CD4-positive, alpha-beta T cell treated with Interleukin-6 for 4 hours (primary cell): ENCODE measurements at regions not wholly inside any gene's neighbourhood (a gene's known extent, or its start where the extent isn't known, plus 50 kb on each side); places are given as distances from the start of the nearest gene placed in this dataset.

Source experiments
- DNase-seq: peaks from one replicate; pipeline ENCODE4 v3.0.0-alpha.2; 2020; ENCODE audit warnings: mixed read lengths

GRCh38 chr2:221205103-221205673 lies 366.9 kb downstream of the EPHA4 start:
- no peak for DNase-seq

- no peak for DNase-seq
Observed at GRCh38 chr2:221210686-221211085, 361.4 kb downstream of the EPHA4 start.

GRCh38 chr2:221211653-221212052 lies 360.5 kb downstream of the EPHA4 start:
- DNase-seq: no peak

GRCh38 chr2:221212105-221212504 lies 360.0 kb downstream of the EPHA4 start:
- DNase-seq: no peak

- DNase-seq: no peak
Observed at GRCh38 chr2:221215487-221215886, 356.6 kb downstream of the EPHA4 start.

GRCh38 chr2:221216636-221217035 lies 355.5 kb downstream of the EPHA4 start:
- DNase-seq: no peak

- no peak for DNase-seq
Observed at GRCh38 chr2:221225752-221226151, 346.4 kb downstream of the EPHA4 start.

- DNase-seq: no peak
Observed at GRCh38 chr2:221228214-221228769, 343.8 kb downstream of the EPHA4 start.

GRCh38 chr2:221229099-221229498 lies 343.0 kb downstream of the EPHA4 start:
- no peak for DNase-seq

GRCh38 chr2:221231511-221231910 lies 340.6 kb downstream of the EPHA4 start:
- DNase-seq: no peak

- DNase-seq: no peak
Observed at GRCh38 chr2:221235941-221236340, 336.2 kb downstream of the EPHA4 start.

GRCh38 chr2:221241072-221241471 lies 331.0 kb downstream of the EPHA4 start:
- DNase-seq: no peak

GRCh38 chr2:221243771-221244170 lies 328.3 kb downstream of the EPHA4 start:
- no peak for DNase-seq

GRCh38 chr2:221245045-221245444 lies 327.1 kb downstream of the EPHA4 start:
- no peak for DNase-seq

GRCh38 chr2:221245772-221246171 lies 326.3 kb downstream of the EPHA4 start:
- DNase-seq: no peak

GRCh38 chr2:221254299-221254698 lies 317.8 kb downstream of the EPHA4 start:
- no peak for DNase-seq

- DNase-seq: no peak
Observed at GRCh38 chr2:221255862-221256261, 316.2 kb downstream of the EPHA4 start.

GRCh38 chr2:221258464-221258863 lies 313.6 kb downstream of the EPHA4 start:
- no peak for DNase-seq

GRCh38 chr2:221262651-221263050 lies 309.5 kb downstream of the EPHA4 start:
- no peak for DNase-seq

- DNase-seq: no peak
Observed at GRCh38 chr2:221263573-221263972, 308.5 kb downstream of the EPHA4 start.

- no peak for DNase-seq
Observed at GRCh38 chr2:221264318-221264717, 307.8 kb downstream of the EPHA4 start.

- no peak for DNase-seq
Observed at GRCh38 chr2:221267773-221268425, 304.2 kb downstream of the EPHA4 start.

- DNase-seq: no peak
Observed at GRCh38 chr2:221268631-221269030, 303.5 kb downstream of the EPHA4 start.

GRCh38 chr2:221270806-221271205 lies 301.3 kb downstream of the EPHA4 start:
- DNase-seq: no peak

- no peak for DNase-seq
Observed at GRCh38 chr2:221272729-221273128, 299.4 kb downstream of the EPHA4 start.
